ENCODE measurements at regions not wholly inside any gene's neighbourhood (a gene's known extent, or its start where the extent isn't known, plus 50 kb on each side); places are given as distances from the start of the nearest gene placed in this dataset.

DNA sequence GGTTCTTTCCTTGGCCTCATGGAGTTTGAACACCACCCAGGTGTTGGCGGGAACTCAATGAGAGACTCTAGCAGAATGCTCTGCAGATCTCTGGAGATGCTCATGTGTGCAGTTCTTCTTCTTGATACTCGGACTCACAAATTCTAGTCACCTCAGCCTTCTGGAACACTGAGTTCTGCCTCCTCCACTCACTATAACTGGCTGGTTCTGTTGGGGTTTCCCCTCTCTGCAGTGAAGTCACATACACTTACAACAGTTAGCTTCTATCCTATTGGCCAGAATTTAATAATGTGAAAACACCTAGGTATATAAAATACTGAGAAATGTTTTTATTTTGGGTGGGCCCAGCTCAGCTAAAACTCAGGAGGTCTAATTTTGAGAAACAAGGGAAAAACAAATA is 109.6 kb upstream of the HIVEP1 start:
- H3K36me3 ChIP-seq: no peaks in the 10 kb centered on the region
- H3K4me1 ChIP-seq: no peaks in the 10 kb centered on the region
- TF ChIP-seq, protein P1, sequence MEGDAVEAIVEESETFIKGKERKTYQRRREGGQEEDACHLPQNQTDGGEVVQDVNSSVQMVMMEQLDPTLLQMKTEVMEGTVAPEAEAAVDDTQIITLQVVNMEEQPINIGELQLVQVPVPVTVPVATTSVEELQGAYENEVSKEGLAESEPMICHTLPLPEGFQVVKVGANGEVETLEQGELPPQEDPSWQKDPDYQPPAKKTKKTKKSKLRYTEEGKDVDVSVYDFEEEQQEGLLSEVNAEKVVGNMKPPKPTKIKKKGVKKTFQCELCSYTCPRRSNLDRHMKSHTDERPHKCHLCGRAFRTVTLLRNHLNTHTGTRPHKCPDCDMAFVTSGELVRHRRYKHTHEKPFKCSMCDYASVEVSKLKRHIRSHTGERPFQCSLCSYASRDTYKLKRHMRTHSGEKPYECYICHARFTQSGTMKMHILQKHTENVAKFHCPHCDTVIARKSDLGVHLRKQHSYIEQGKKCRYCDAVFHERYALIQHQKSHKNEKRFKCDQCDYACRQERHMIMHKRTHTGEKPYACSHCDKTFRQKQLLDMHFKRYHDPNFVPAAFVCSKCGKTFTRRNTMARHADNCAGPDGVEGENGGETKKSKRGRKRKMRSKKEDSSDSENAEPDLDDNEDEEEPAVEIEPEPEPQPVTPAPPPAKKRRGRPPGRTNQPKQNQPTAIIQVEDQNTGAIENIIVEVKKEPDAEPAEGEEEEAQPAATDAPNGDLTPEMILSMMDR (IDR thresholded peaks at IDR 0.05): no peak
- H3K9me3 ChIP-seq: no peaks in the 10 kb centered on the region
- 98 to 100% methylated on average over 2 of the region's 2 CpGs for WGBS, 2 donors
- intact Hi-C loops (cut with DNase I): no loop called here
- H3K4me3 ChIP-seq: no peak overlapping the region
- no peak overlapping the region for H3K27ac ChIP-seq
- no peaks in the 10 kb centered on the region for H3K27me3 ChIP-seq
- no peak for ATAC-seq
- no peak for DNase-seq

DNA sequence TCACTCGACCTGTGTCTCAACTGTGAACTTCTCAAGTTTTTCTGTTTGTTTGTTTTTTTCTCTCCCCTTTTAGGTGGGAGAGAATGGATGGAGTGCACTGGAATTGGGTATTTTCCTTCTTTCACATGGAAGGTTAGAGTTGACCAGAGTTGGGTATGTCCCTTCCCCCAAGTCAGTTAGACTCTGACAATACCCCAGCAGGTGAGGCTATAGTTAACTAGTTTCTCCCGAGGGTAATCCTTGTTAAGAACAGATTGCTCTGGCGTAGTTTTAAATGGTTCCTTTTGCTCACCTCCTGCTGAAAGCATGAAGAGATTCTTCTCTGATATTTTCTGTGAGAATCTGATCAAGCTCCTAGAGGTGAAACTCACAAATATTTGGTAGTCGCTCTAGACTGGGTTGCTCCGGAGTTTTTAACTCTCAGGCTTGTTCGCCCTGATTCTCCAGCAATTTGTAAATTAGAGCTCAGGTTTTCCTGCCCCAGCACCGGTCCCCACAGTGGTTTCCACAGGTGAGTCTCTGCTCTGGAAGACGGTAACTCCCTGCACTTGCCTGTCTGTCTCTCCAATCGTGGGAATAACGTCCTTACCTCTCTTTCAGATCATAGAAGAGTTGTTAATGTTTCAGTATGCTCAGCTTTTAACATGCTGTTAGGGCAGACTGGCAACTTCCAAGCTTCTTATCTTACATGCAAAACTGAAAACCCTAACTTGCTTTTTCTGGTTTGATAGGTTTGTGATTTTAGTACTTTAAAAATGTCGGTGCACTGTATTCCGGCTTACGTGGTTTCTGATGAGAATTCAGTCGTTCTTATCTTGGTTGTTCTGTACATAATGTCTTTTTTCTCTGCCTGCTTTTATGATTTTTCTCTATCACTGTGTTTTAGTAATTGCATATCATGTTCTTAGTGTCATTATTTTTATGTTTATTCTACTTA is 111.2 kb upstream of the HIVEP1 start:
- Histone ChIP-seq H3K9me3 (no peaks in the 10 kb centered on the region), H3K27me3 (no peaks in the 10 kb centered on the region), H3K27ac (no peak overlapping the region), H3K4me1 (no peaks in the 10 kb centered on the region), H3K36me3 (no peaks in the 10 kb centered on the region), H3K4me3 (no peak overlapping the region)
- WGBS, 2 donors: 63 to 64% methylated on average over 14 of the region's 14 CpGs
- intact Hi-C loops (cut with DNase I): no loop called here
- no peak for DNase-seq
- TF ChIP-seq, protein P1 (IDR thresholded peaks at IDR 0.05): no peak
- ATAC-seq: no peak

DNA sequence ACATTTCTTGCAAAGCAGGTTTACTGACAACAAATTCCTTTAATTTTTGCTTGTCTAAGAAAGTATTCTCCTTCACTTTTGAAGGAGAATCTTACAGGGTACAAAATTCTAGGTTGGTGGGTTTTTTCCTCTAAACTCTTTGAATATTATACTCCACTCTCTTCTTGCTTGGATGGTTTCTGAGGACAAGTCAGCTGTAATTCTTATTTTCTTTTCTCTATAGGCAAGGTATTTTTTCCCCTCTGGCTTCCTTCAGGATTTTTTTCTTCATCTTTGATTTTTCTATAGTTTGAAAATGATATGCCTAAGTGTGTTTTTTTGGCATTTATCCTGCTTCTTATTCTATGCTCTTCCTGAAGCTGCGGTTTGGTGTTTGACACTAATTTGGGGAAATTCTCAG is 112.5 kb upstream of the HIVEP1 start:
- H3K27ac ChIP-seq: no peak overlapping the region
- TF ChIP-seq, protein P1 (IDR thresholded peaks at IDR 0.05): no peak
- no peaks in the 10 kb centered on the region for H3K27me3 ChIP-seq
- WGBS, 2 donors: 55 to 77% methylated on average over 1 of the region's 1 CpG
- no peak for ATAC-seq
- H3K36me3 ChIP-seq: no peaks in the 10 kb centered on the region
- H3K9me3 ChIP-seq: no peaks in the 10 kb centered on the region
- no peaks in the 10 kb centered on the region for H3K4me1 ChIP-seq
- intact Hi-C loops (cut with DNase I): no loop called here
- H3K4me3 ChIP-seq: no peak overlapping the region
- DNase-seq: no peak

DNA sequence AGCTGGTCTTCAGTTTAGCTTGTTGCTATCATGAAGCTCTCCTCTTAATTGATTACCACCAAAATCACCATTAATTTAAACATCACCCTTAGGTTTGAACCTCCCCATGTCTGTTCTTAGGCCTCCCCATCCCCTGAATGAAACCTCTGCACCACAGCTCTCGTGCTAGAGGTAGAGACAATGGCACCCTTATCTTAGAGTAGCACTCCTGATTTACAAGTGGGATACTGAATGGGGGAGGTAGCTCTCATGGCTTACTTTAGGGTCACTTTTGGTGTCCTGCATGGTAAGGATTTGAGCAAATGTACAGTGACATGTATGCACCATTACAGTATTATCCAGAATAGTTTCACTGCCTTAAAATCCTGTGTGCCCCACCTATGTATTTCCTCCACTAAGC is 115.6 kb upstream of the ADTRP start:
- Histone ChIP-seq H3K27ac (no peak overlapping the region), H3K9me3 (peaks cover 0 to 12% (median 0%) of the 10 kb centered on the region in 11 donors), H3K4me1 (no peaks in the 10 kb centered on the region), H3K4me3 (no peak overlapping the region), H3K27me3 (no peaks in the 10 kb centered on the region), H3K36me3 (no peaks in the 10 kb centered on the region)
- WGBS, 2 donors: 84 to 86% methylated on average over 1 of the region's 1 CpG
- ATAC-seq (no peak), DNase-seq (no peak)
- TF ChIP-seq, protein P1 (IDR thresholded peaks at IDR 0.05): no peak
- intact Hi-C loops (cut with DNase I): no loop called here

Measured in heart right ventricle (tissue), 16 donors.